ENCODE measurements at regions not wholly inside any gene's neighbourhood (a gene's known extent, or its start where the extent isn't known, plus 50 kb on each side); places are given as distances from the start of the nearest gene placed in this dataset.
A peak's percentile ranks its signal among the peaks of the same experiment; 100 is the strongest.
"Not testable (repeated sequence)": the region's sequence is repeated elsewhere in the genome, so short reads cannot be mapped to it uniquely, and the experiment has no call there.

DNA sequence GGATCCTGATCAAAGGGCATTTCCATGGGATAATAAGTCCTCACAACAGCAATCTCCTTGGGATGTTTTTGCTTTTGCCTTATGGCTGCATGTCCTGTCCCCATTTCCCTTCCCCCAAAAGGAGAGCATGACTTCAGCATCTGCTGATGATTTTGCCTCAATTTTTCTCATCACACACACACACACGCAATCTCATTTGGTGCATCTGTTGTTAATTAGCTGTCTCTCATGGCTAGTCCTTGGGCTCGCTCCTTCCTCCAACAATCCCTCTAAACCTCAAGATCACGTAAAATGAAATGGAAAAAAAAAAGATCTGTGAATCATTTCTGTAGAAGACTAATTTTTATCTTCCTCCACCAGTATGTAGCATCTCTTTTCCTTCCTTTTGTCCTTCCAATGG, 153.6 kb downstream of the RBMX2 start:
- peak; percentile 71 for DNase-seq (ENCODE audit: low read depth)
- Histone ChIP-seq H3K4me1 (ENCODE audit: control insufficient read depth, insufficient read depth, low read length) (no peaks in the 10 kb centered on the region), H3K4me3 (ENCODE audit: low read length) (no peak overlapping the region), H3K9ac (ENCODE audit: low read length) (no peak overlapping the region), H3K9me3 (ENCODE audit: control insufficient read depth, low read length) (peaks cover 2% of the 10 kb centered on the region), H3K36me3 (ENCODE audit: control insufficient read depth, insufficient read depth, low read length, severe bottlenecking) (no peaks in the 10 kb centered on the region), H3K27me3 (replicated peaks; ENCODE audit: control insufficient read depth, insufficient read depth, low read length) (peaks cover 7% of the 10 kb centered on the region)

DNA sequence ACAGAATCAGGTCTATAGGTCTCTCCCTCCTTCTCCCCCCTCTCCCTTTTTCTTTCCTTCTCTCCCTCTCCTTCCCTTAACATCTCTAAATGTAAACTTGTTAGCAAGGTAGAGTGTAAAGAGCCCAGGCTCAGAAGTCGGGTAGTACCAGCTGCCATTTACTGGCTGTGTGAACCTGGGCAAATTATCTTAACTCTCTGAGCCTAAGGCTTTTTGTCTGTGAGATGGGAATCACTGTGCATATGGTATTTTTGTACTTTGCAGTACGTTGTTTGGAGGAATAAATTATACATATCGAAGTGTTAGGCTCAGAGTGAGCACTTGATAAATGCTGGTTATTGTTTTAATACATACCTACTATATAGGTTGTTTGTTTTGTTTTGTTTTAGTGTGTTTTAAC, 154.0 kb downstream of the RBMX2 start:
- H3K27me3 ChIP-seq (replicated peaks; ENCODE audit: control insufficient read depth, insufficient read depth, low read length): peaks cover 7% of the 10 kb centered on the region
- no peak for DNase-seq (ENCODE audit: low read depth)
- no peak overlapping the region for H3K4me3 ChIP-seq (ENCODE audit: low read length)
- no peaks in the 10 kb centered on the region for H3K4me1 ChIP-seq (ENCODE audit: control insufficient read depth, insufficient read depth, low read length)
- peaks cover 2% of the 10 kb centered on the region for H3K9me3 ChIP-seq (ENCODE audit: control insufficient read depth, low read length)
- no peak overlapping the region for H3K9ac ChIP-seq (ENCODE audit: low read length)
- H3K36me3 ChIP-seq (ENCODE audit: control insufficient read depth, insufficient read depth, low read length, severe bottlenecking): no peaks in the 10 kb centered on the region

DNA sequence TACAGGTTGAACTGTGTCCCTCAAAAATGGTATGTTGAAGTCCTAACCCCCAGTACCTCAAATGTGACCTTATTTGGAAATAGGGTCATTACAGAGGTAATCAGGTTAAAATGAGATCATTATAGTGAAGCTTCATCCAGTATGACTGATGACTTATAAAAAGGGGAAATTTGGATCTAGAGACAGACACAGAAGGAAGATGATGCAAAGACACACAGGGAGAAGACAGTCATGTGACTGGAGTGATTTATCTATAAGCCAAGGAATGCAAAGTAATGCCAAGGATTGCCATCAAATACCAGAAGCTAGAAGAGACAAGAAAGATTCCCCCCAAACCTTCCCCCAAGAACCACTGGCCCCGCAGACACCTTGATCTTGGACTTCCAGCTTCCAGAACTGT, 155.2 kb downstream of the RBMX2 start:
- no peak for DNase-seq (ENCODE audit: low read depth)
- no peak overlapping the region for H3K9ac ChIP-seq (ENCODE audit: low read length)
- peaks cover 2% of the 10 kb centered on the region for H3K9me3 ChIP-seq (ENCODE audit: control insufficient read depth, low read length)
- peaks cover 7% of the 10 kb centered on the region for H3K27me3 ChIP-seq (replicated peaks; ENCODE audit: control insufficient read depth, insufficient read depth, low read length)
- no peaks in the 10 kb centered on the region for H3K36me3 ChIP-seq (ENCODE audit: control insufficient read depth, insufficient read depth, low read length, severe bottlenecking)
- H3K4me3 ChIP-seq (ENCODE audit: low read length): no peak overlapping the region
- no peaks in the 10 kb centered on the region for H3K4me1 ChIP-seq (ENCODE audit: control insufficient read depth, insufficient read depth, low read length)

DNA sequence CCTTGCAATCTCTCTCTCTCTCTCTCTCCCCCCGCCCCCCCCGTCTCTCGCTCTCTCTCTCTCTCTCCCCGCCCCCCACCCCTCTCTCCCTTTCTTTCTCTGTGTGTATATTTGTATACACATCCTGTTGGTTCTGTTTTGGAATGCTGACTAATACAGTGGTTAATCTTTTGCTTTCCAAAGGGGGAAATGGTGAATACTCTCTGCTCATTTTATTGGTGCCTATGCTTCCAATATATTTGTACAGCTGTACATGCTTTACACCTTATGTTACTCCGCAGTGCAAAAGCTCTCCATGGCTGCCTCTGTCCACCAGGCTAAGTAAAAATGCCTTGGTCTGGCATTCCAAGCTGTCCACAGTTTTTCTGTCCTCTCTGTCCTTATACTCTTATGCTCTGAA, 158.8 kb downstream of the RBMX2 start:
- Histone ChIP-seq H3K27me3 (replicated peaks; ENCODE audit: control insufficient read depth, insufficient read depth, low read length) (no peaks in the 10 kb centered on the region), H3K9me3 (ENCODE audit: control insufficient read depth, low read length) (peaks cover 8% of the 10 kb centered on the region), H3K9ac (ENCODE audit: low read length) (no peak overlapping the region), H3K36me3 (ENCODE audit: control insufficient read depth, insufficient read depth, low read length, severe bottlenecking) (no peaks in the 10 kb centered on the region), H3K4me1 (ENCODE audit: control insufficient read depth, insufficient read depth, low read length) (no peaks in the 10 kb centered on the region), H3K4me3 (ENCODE audit: low read length) (no peak overlapping the region)
- no peak for DNase-seq (ENCODE audit: low read depth)

- no peaks in the 10 kb centered on the region for H3K36me3 ChIP-seq (ENCODE audit: control insufficient read depth, insufficient read depth, low read length, severe bottlenecking)
- no peak for DNase-seq (ENCODE audit: low read depth)
Measured at GRCh38 chrX:130561930-130562329, 160.1 kb downstream of the RBMX2 start.

DNA sequence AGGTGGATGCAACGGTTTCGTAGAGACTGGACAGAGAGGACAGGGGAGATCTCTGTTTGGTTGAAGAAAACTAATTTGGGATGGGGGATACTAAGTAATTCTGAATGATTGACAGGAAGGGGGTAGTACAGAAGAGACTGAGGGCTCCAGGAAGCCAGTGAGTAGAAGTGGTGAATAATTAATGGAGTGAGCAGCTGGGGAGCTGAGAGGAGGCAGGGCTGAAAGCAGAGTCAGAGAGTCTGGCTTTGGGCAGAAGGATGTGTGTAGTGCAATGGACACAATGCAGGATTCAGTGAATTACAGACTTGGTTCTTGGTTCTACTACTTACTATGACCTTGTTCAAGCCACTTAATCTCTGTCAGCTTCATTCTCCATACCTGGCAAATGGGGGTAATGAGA, 161.7 kb downstream of the RBMX2 start:
- H3K36me3 ChIP-seq (ENCODE audit: control insufficient read depth, insufficient read depth, low read length, severe bottlenecking): no peaks in the 10 kb centered on the region
- H3K4me3 ChIP-seq (ENCODE audit: low read length): no peak overlapping the region
- H3K4me1 ChIP-seq (ENCODE audit: control insufficient read depth, insufficient read depth, low read length): no peaks in the 10 kb centered on the region
- H3K9me3 ChIP-seq (ENCODE audit: control insufficient read depth, low read length): peaks cover 7% of the 10 kb centered on the region
- no peak overlapping the region for H3K9ac ChIP-seq (ENCODE audit: low read length)
- DNase-seq (ENCODE audit: low read depth): no peak
- no peaks in the 10 kb centered on the region for H3K27me3 ChIP-seq (replicated peaks; ENCODE audit: control insufficient read depth, insufficient read depth, low read length)

More at GRCh38 chrX:130561930-130562329, 160.1 kb downstream of the RBMX2 start:
- no peaks in the 10 kb centered on the region for H3K4me1 ChIP-seq (ENCODE audit: control insufficient read depth, insufficient read depth, low read length)
- H3K4me3 ChIP-seq (ENCODE audit: low read length): no peak overlapping the region
- no peak overlapping the region for H3K9ac ChIP-seq (ENCODE audit: low read length)
- peaks cover 8% of the 10 kb centered on the region for H3K9me3 ChIP-seq (ENCODE audit: control insufficient read depth, low read length)
- H3K27me3 ChIP-seq (replicated peaks; ENCODE audit: control insufficient read depth, insufficient read depth, low read length): no peaks in the 10 kb centered on the region

- H3K4me3 ChIP-seq (ENCODE audit: low read length): no peak overlapping the region
- no peak for DNase-seq (ENCODE audit: low read depth)
- peaks cover 6% of the 10 kb centered on the region for H3K9me3 ChIP-seq (ENCODE audit: control insufficient read depth, low read length)
- no peaks in the 10 kb centered on the region for H3K27me3 ChIP-seq (replicated peaks; ENCODE audit: control insufficient read depth, insufficient read depth, low read length)
- H3K36me3 ChIP-seq (ENCODE audit: control insufficient read depth, insufficient read depth, low read length, severe bottlenecking): no peaks in the 10 kb centered on the region
- no peak overlapping the region for H3K9ac ChIP-seq (ENCODE audit: low read length)
- H3K4me1 ChIP-seq (ENCODE audit: control insufficient read depth, insufficient read depth, low read length): no peaks in the 10 kb centered on the region
Measured at GRCh38 chrX:130566028-130566683, 164.4 kb downstream of the RBMX2 start.

DNA sequence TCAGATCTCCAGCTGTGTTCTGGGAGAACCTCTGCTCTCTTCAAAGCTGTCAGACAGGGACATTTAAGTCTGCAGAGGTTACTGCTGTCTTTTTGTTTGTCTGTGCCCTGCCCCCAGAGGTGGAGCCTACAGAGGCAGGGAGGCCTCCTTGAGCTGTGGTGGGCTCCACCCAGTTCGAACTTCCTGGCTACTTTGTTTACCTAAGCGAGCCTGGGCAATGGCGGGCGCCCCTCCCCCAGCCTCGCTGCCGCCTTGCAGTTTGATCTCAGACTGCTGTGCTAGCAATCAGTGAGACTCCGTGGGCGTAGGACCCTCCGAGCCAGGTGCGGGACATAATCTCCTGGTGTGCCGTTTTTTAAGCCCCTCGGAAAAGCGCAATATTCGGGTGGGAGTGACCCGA, 171.2 kb downstream of the RBMX2 start:
- H3K9me3 ChIP-seq (ENCODE audit: control insufficient read depth, low read length); H3K9ac ChIP-seq (ENCODE audit: low read length); H3K36me3 ChIP-seq (ENCODE audit: control insufficient read depth, insufficient read depth, low read length, severe bottlenecking); DNase-seq (ENCODE audit: low read depth); H3K4me1 ChIP-seq (ENCODE audit: control insufficient read depth, insufficient read depth, low read length); H3K27me3 ChIP-seq (replicated peaks; ENCODE audit: control insufficient read depth, insufficient read depth, low read length); H3K4me3 ChIP-seq (ENCODE audit: low read length): not testable (repeated sequence)
